ENCODE measurements at regions not wholly inside any gene's neighbourhood (a gene's known extent, or its start where the extent isn't known, plus 50 kb on each side); places are given as distances from the start of the nearest gene placed in this dataset.

- TF ChIP-seq CTCF (IDR thresholded peaks at IDR 0.05): peak in 1 of 3 donors; percentile 51
- ATAC-seq (ENCODE audit: low FRiP score) (peak; percentile 86), DNase-seq (ENCODE audit: low spot score) (peak; percentile 37)
Measured at GRCh38 chr1:70685300-70686286, 274.5 kb downstream of the CTH start.

- DNase-seq (ENCODE audit: low spot score) (no peak), ATAC-seq (ENCODE audit: low FRiP score) (no peak)
- no peak for TF ChIP-seq CTCF (IDR thresholded peaks at IDR 0.05)
Measured at GRCh38 chr1:70688580-70688979, 277.5 kb downstream of the CTH start.

- ATAC-seq (ENCODE audit: low FRiP score) (peak; percentile 63), DNase-seq (ENCODE audit: low spot score) (no peak)
- TF ChIP-seq CTCF (IDR thresholded peaks at IDR 0.05): no peak
Measured at GRCh38 chr1:70706381-70707037, 295.4 kb downstream of the CTH start.

- ATAC-seq (ENCODE audit: low FRiP score): no peak
- no peak for TF ChIP-seq CTCF (IDR thresholded peaks at IDR 0.05)
Measured at GRCh38 chr1:70707214-70707613, 296.1 kb downstream of the CTH start.

GRCh38 chr1:70714149-70714548 lies 303.1 kb downstream of the CTH start:
- no peak for TF ChIP-seq CTCF (IDR thresholded peaks at IDR 0.05)
- DNase-seq (ENCODE audit: low spot score) (no peak), ATAC-seq (ENCODE audit: low FRiP score) (no peak)

More at GRCh38 chr1:70707214-70707613, 296.1 kb downstream of the CTH start:
- DNase-seq (ENCODE audit: low spot score): no peak

GRCh38 chr1:70717211-70717610 lies 306.1 kb downstream of the CTH start:
- no peak for DNase-seq (ENCODE audit: low spot score)
- no peak for TF ChIP-seq CTCF (IDR thresholded peaks at IDR 0.05)
- no peak for ATAC-seq (ENCODE audit: low FRiP score)
